Neural progenitor cell (in vitro differentiated cells): ENCODE measurements at regions not wholly inside any gene's neighbourhood (a gene's known extent, or its start where the extent isn't known, plus 50 kb on each side); places are given as distances from the start of the nearest gene placed in this dataset.

Source experiments
- CTCF ChIP-seq: fragments of 200-600 bp; sonication (generic); IDR thresholded peaks from 2 replicates; pipeline ENCODE4 v1.5.1; 2017; ENCODE audit warnings: antibody characterized with exemption, mild to moderate bottlenecking
- EZH2 ChIP-seq: fragments of 200-600 bp; sonication (generic); IDR thresholded peaks from 2 replicates; pipeline ENCODE4 v1.6.1; 2017; ENCODE audit warnings: antibody characterized with exemption, mild to moderate bottlenecking, moderate library complexity
- EZH2phosphoT487 ChIP-seq: fragments of 200-600 bp; sonication (generic); IDR thresholded peaks from 2 replicates; pipeline ENCODE4 v1.6.1; 2017; ENCODE audit warnings: antibody characterized with exemption

GRCh38 chrX:74187211-74187610 lies 116.8 kb upstream of the ZCCHC13 start:
- TF ChIP-seq CTCF = no peak
- no peak for TF ChIP-seq EZH2
- no peak for TF ChIP-seq EZH2phosphoT487
